Smooth muscle cell (in vitro differentiated cells): ENCODE measurements at regions not wholly inside any gene's neighbourhood (a gene's known extent, or its start where the extent isn't known, plus 50 kb on each side); places are given as distances from the start of the nearest gene placed in this dataset.

Experiments
- DNase-seq: peaks from one replicate; lab custom pipeline; 2025; ENCODE audit not compliant: unreplicated experiment; lab: John Stamatoyannopoulos, UW
- H2AFZ ChIP-seq: fragments of 200-600 bp; sonication (generic); 2 replicates; pipeline ENCODE4 v1.6.0; 2016; ENCODE audit warnings: antibody characterized with exemption, low read depth, mild to moderate bottlenecking
- H3F3A ChIP-seq: fragments of 200-600 bp; sonication (generic); 2 replicates; pipeline ENCODE4 v1.6.0; 2017; ENCODE audit warnings: antibody characterized with exemption, low read depth
- H3K27ac ChIP-seq: fragments of 200-600 bp; sonication (generic); 2 replicates; pipeline ENCODE4 v1.5.1; 2016; ENCODE audit warnings: low read depth, mild to moderate bottlenecking
- H3K27me3 ChIP-seq: fragments of 200-600 bp; sonication (generic); 2 replicates; pipeline ENCODE4 v1.6.1; 2016; ENCODE audit warnings: low read depth, mild to moderate bottlenecking
- H3K36me3 ChIP-seq: fragments of 200-600 bp; sonication (generic); 2 replicates; pipeline ENCODE4 v1.5.1; 2016; ENCODE audit warnings: low read depth
- H3K4me1 ChIP-seq: fragments of 200-600 bp; sonication (generic); 2 replicates; pipeline ENCODE4 v1.5.1; 2016; ENCODE audit warnings: low read depth
- H3K4me2 ChIP-seq: fragments of 200-600 bp; sonication (generic); 2 replicates; pipeline ENCODE4 v1.6.0; 2016; ENCODE audit warnings: mild to moderate bottlenecking
- H3K4me3 ChIP-seq: fragments of 200-600 bp; sonication (generic); 2 replicates; pipeline ENCODE4 v1.5.1; 2016; ENCODE audit warnings: mild to moderate bottlenecking
- H3K79me2 ChIP-seq: fragments of 200-600 bp; sonication (generic); 2 replicates; pipeline ENCODE4 v1.6.0; 2016; ENCODE audit warnings: low read depth, mild to moderate bottlenecking
- H3K9ac ChIP-seq: fragments of 200-600 bp; sonication (generic); 2 replicates; pipeline ENCODE4 v1.6.0; 2016; ENCODE audit warnings: low read depth
- H3K9me3 ChIP-seq: fragments of 200-600 bp; sonication (generic); replicated peaks from 2 replicates; pipeline ENCODE4 v1.5.1; 2016; ENCODE audit warnings: low read depth
- H4K20me1 ChIP-seq: fragments of 200-600 bp; sonication (generic); 2 replicates; pipeline ENCODE4 v1.6.0; 2016; ENCODE audit warnings: low read depth
- whole genome bisulfite sequencing: methylation state at CpG from one replicate; pipeline ENCODE4 v1.1.7; 2016; ENCODE audit warnings: low lambda C conversion rate; 5-methylcytosine and 5-hydroxymethylcytosine counted together
- TF ChIP-seq, protein P1 (sequence below): fragments of 200-600 bp; sonication (generic); IDR thresholded peaks from 2 replicates; pipeline ENCODE4 v1.5.1; 2017; ENCODE audit warnings: borderline replicate concordance, mild to moderate bottlenecking, antibody characterized with exemption; ENCODE audit not compliant: insufficient read depth, poor library complexity, severe bottlenecking

DNA sequence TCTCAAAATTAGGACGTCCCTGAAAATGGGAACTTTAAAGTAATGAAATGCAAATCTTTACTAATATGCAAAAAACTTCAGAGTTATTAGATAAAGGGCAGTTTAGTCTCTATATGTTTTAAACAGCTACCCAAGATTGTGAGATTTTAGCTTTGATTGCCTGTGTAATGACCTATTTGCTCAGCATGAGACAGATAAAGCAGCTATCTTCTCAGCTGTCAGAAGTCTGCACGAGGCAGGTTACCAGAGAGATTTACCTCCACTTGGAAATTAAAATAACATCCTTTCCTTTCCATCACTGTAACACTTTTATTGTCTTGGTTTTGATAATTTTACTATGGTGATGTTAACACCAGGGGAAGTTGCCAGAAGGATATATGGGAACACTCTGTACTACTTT is 436.6 kb upstream of the OPRM1 start:
- no peaks in the 10 kb centered on the region for H3K36me3 ChIP-seq
- no peaks in the 10 kb centered on the region for H3K79me2 ChIP-seq
- no peak overlapping the region for H3K9ac ChIP-seq
- H3K4me3 ChIP-seq, result no peak overlapping the region
- H2AFZ ChIP-seq, result no peak overlapping the region
- H3K27ac ChIP-seq, result no peak overlapping the region
- 66% methylated on average over 2 of the region's 2 CpGs for WGBS
- TF ChIP-seq, protein P1, sequence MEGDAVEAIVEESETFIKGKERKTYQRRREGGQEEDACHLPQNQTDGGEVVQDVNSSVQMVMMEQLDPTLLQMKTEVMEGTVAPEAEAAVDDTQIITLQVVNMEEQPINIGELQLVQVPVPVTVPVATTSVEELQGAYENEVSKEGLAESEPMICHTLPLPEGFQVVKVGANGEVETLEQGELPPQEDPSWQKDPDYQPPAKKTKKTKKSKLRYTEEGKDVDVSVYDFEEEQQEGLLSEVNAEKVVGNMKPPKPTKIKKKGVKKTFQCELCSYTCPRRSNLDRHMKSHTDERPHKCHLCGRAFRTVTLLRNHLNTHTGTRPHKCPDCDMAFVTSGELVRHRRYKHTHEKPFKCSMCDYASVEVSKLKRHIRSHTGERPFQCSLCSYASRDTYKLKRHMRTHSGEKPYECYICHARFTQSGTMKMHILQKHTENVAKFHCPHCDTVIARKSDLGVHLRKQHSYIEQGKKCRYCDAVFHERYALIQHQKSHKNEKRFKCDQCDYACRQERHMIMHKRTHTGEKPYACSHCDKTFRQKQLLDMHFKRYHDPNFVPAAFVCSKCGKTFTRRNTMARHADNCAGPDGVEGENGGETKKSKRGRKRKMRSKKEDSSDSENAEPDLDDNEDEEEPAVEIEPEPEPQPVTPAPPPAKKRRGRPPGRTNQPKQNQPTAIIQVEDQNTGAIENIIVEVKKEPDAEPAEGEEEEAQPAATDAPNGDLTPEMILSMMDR, result no peak
- no peaks in the 10 kb centered on the region for H3K4me1 ChIP-seq
- H3K27me3 ChIP-seq, result no peaks in the 10 kb centered on the region
- no peak for DNase-seq
- H3K9me3 ChIP-seq, result no peaks in the 10 kb centered on the region
- H3F3A ChIP-seq, result no peaks in the 10 kb centered on the region
- no peaks in the 10 kb centered on the region for H4K20me1 ChIP-seq
- no peak overlapping the region for H3K4me2 ChIP-seq

DNA sequence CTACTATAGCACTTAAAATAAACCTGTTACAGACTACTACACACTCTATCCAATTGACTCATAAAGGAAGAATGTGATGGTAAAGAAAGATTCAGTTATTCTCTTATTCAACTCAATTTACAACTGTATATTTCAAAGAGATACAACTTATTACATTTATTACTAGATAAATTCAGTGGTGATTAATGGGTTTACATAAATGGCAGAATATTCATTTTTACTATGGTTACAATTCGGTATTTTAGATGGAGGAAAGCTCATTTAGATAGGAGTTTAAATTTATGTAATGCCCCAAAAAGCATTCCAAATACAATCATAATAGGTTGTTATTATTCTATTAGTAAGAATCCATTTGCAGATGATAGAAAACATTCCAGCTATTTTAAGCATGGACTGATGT is 439.1 kb upstream of the OPRM1 start:
- Histone ChIP-seq H2AFZ (no peak overlapping the region), H3F3A (no peaks in the 10 kb centered on the region), H3K27ac (no peak overlapping the region), H3K27me3 (no peaks in the 10 kb centered on the region), H3K9me3 (no peaks in the 10 kb centered on the region), H4K20me1 (no peaks in the 10 kb centered on the region), H3K79me2 (no peaks in the 10 kb centered on the region), H3K4me2 (no peak overlapping the region), H3K9ac (no peak overlapping the region), H3K36me3 (no peaks in the 10 kb centered on the region), H3K4me1 (no peaks in the 10 kb centered on the region), H3K4me3 (no peak overlapping the region)
- DNase-seq, result no peak
- WGBS, result 95% methylated on average over 1 of the region's 1 CpG
- TF ChIP-seq, protein P1, result no peak

- no peak for DNase-seq
Measured at GRCh38 chr6:153595903-153596302, 443.1 kb upstream of the OPRM1 start.

DNA sequence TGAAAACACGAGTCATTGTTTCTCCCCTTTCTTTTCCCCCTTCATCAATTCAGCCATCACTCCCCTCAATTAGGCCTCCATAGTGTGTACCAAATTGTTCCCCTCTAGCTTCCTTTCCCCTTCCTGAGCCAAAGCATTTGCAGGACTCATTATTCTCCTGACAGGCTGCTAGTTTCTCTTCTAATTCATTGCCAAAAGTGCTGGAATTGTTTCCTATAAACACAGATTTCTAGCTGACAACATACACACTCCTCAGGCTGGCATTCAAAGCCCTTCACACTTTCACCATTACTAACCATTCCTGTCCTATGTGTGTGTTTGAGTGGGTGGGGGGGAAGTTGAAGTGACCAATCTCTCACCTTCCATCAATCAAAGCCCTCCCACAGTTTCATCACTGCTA is 444.2 kb upstream of the OPRM1 start:
- H3K9ac ChIP-seq, result no peak overlapping the region
- no peaks in the 10 kb centered on the region for H3F3A ChIP-seq
- H3K9me3 ChIP-seq, result no peaks in the 10 kb centered on the region
- no peaks in the 10 kb centered on the region for H3K36me3 ChIP-seq
- no peaks in the 10 kb centered on the region for H3K27me3 ChIP-seq
- no peak overlapping the region for H3K4me2 ChIP-seq
- H3K4me3 ChIP-seq, result no peak overlapping the region
- DNase-seq, result no peak
- H4K20me1 ChIP-seq, result no peaks in the 10 kb centered on the region
- H3K27ac ChIP-seq, result no peak overlapping the region
- H2AFZ ChIP-seq, result no peak overlapping the region
- TF ChIP-seq, protein P1, result no peak
- no peaks in the 10 kb centered on the region for H3K79me2 ChIP-seq
- no peaks in the 10 kb centered on the region for H3K4me1 ChIP-seq
- 93% methylated on average over 1 of the region's 1 CpG for WGBS

More at GRCh38 chr6:153595903-153596302, 443.1 kb upstream of the OPRM1 start:
- Histone ChIP-seq H3K27me3 (no peaks in the 10 kb centered on the region), H3K4me3 (no peak overlapping the region), H3K27ac (no peak overlapping the region), H4K20me1 (no peaks in the 10 kb centered on the region), H2AFZ (no peak overlapping the region), H3K9me3 (no peaks in the 10 kb centered on the region), H3K79me2 (no peaks in the 10 kb centered on the region), H3K36me3 (no peaks in the 10 kb centered on the region), H3K4me2 (no peak overlapping the region), H3K9ac (no peak overlapping the region), H3K4me1 (no peaks in the 10 kb centered on the region), H3F3A (no peaks in the 10 kb centered on the region)
- TF ChIP-seq, protein P1, result no peak
- WGBS, result 95% methylated on average over 2 of the region's 2 CpGs
